ENCODE measurements at regions not wholly inside any gene's neighbourhood (a gene's known extent, or its start where the extent isn't known, plus 50 kb on each side); places are given as distances from the start of the nearest gene placed in this dataset.

DNA sequence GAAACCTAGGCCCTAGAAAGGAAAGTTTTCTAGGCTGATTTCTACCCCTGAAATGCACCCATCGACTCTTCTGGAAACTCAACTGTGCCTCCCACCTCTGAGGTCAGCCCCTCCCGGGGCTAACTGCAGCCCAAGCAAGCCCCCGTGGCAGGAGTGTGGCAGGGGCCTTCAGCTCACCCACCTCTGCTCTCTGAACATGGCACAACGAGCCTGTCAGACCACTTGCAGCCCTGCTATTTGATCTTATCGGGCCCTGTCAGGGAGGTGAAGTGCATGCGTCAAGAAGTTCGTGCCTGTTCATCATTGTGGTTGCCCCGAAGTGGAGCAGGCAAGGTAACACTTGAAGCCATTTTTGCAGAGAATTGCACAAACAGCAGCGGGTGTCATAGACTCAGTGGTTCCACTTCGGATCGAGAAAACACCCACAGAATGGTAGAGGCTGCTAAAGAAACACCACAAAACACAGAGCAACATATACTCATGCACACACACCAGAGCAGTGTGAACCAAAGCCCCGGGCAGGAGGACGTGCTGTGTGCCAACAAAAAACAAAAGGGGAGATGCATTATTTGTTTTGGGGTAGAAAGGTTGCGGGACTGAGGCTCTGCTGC is 262.7 kb downstream of the ETS1 start:
- Histone ChIP-seq H3K27ac (ENCODE audit: low read length) (no peak overlapping the region), H3K4me3 (ENCODE audit: low read depth in 1 of 2, low read length in 2 of 2) (no peak overlapping the region), H3K27me3 (ENCODE audit: low read depth, low read length) (no peaks in the 10 kb centered on the region), H3K4me1 (ENCODE audit: control insufficient read depth in 1 of 2, insufficient read depth in 2 of 2, low read length in 2 of 2) (no peaks in the 10 kb centered on the region), H3K9me3 (ENCODE audit: control insufficient read depth in 1 of 2, low read length in 2 of 2) (no peaks in the 10 kb centered on the region), H3K36me3 (ENCODE audit: control insufficient read depth in 1 of 2, insufficient read depth in 2 of 2, low read length in 2 of 2) (no peaks in the 10 kb centered on the region)

- no peaks in the 10 kb centered on the region for H3K27me3 ChIP-seq (ENCODE audit: low read depth, low read length)
- H3K4me1 ChIP-seq (ENCODE audit: control insufficient read depth in 1 of 2, insufficient read depth in 2 of 2, low read length in 2 of 2) = no peaks in the 10 kb centered on the region
- H3K4me3 ChIP-seq (ENCODE audit: low read depth in 1 of 2, low read length in 2 of 2) = no peak overlapping the region
- no peak overlapping the region for H3K27ac ChIP-seq (ENCODE audit: low read length)
- H3K9me3 ChIP-seq (ENCODE audit: control insufficient read depth in 1 of 2, low read length in 2 of 2) = no peaks in the 10 kb centered on the region
- no peaks in the 10 kb centered on the region for H3K36me3 ChIP-seq (ENCODE audit: control insufficient read depth in 1 of 2, insufficient read depth in 2 of 2, low read length in 2 of 2)
These were observed 263.3 kb downstream of the ETS1 start for GRCh38 chr11:128324051-128324481.

DNA sequence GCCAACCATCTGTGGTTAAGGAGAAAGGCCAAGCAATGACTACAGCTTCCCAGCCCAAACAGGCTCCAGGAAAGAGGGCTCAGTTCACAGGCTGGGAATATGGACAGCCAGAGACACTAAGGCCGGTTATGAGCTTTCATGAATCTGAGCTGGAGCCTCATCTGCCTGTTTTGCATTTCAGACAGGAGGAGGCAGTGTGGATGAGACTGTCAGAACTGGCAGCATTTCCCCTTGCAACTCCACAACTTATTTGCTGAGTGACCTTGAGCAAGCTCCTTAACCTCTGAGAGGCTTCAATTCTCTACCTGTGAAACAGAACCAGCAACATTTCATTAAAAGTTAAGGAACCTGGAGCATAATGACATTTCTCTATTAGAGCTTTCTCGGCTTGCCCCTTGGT is 264.0 kb downstream of the ETS1 start:
- Histone ChIP-seq H3K27ac (ENCODE audit: low read length) (no peak overlapping the region), H3K4me1 (ENCODE audit: control insufficient read depth in 1 of 2, insufficient read depth in 2 of 2, low read length in 2 of 2) (no peaks in the 10 kb centered on the region), H3K27me3 (ENCODE audit: low read depth, low read length) (no peaks in the 10 kb centered on the region), H3K36me3 (ENCODE audit: control insufficient read depth in 1 of 2, insufficient read depth in 2 of 2, low read length in 2 of 2) (no peaks in the 10 kb centered on the region), H3K9me3 (ENCODE audit: control insufficient read depth in 1 of 2, low read length in 2 of 2) (no peaks in the 10 kb centered on the region), H3K4me3 (ENCODE audit: low read depth in 1 of 2, low read length in 2 of 2) (no peak overlapping the region)

DNA sequence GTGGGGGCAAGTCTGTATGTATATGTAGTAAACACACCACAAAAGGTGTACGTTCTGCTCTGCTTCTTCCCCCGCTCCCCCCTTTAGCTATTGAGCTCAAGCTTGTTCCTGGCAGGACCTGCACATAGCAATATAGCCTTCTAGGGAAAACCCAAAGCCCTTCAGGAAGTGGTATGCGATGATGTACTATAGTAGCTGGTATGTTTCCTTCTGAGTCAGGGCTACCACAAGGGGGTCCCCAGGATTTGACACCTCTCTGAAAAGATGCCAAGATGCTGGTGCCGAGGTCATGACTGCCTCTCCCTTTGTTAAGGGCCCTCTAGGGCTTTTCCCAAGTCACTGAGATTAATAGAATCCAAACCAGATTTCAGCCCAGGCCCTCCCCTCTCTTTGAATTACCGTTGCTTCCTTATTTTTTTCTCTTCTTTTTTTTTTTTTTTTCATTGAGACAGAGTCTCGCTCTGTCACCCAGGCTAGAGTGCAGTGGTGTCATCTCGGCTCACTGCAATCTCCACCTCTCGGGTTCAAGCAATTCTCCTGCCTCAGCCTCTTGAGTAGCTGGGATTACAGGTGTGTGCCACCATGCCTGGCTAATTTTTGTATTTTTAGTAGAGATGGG is 268.4 kb downstream of the ETS1 start:
- no peaks in the 10 kb centered on the region for H3K9me3 ChIP-seq (ENCODE audit: control insufficient read depth in 1 of 2, low read length in 2 of 2)
- no peaks in the 10 kb centered on the region for H3K27me3 ChIP-seq (ENCODE audit: low read depth, low read length)
- H3K4me3 ChIP-seq (ENCODE audit: low read depth in 1 of 2, low read length in 2 of 2) = no peak overlapping the region
- no peak overlapping the region for H3K27ac ChIP-seq (ENCODE audit: low read length)
- H3K36me3 ChIP-seq (ENCODE audit: control insufficient read depth in 1 of 2, insufficient read depth in 2 of 2, low read length in 2 of 2) = no peaks in the 10 kb centered on the region
- no peaks in the 10 kb centered on the region for H3K4me1 ChIP-seq (ENCODE audit: control insufficient read depth in 1 of 2, insufficient read depth in 2 of 2, low read length in 2 of 2)

DNA sequence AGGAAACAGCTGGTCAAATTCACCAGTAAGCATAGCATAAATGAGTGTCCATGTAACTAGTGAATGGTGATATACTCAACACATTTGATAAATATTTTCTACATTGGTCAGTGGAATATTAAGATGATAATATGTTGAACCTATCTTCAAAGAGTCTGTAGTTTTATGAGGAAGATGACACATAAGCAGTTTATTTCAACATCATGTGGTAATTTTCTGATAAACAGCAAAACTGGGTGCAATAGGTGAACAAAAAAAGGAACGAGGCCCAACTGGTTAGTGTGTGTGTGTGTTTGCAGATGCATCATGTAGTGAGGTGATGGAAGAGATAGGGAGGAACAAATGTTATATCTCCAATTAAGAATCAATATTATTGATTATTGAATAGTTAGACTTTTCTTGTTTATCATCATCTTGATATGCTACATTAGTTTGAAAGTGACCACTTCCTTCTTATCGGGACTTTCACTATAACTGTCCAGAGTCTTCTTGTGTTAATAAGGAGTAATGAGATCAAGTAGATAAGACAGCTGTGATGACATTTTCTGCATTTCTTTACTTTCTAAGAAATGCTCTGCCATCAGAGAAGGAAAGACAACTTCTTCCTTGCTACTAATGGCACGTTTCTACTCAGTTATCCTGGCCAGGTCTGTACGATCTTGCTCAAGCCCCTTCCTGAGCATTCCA is 270.7 kb downstream of the ETS1 start:
- Histone ChIP-seq H3K4me1 (ENCODE audit: control insufficient read depth in 1 of 2, insufficient read depth in 2 of 2, low read length in 2 of 2) (no peaks in the 10 kb centered on the region), H3K27ac (ENCODE audit: low read length) (no peak overlapping the region), H3K36me3 (ENCODE audit: control insufficient read depth in 1 of 2, insufficient read depth in 2 of 2, low read length in 2 of 2) (no peaks in the 10 kb centered on the region), H3K27me3 (ENCODE audit: low read depth, low read length) (no peaks in the 10 kb centered on the region), H3K4me3 (ENCODE audit: low read depth in 1 of 2, low read length in 2 of 2) (no peak overlapping the region), H3K9me3 (ENCODE audit: control insufficient read depth in 1 of 2, low read length in 2 of 2) (no peaks in the 10 kb centered on the region)

GRCh38 chr11:128315933-128316332 is 271.4 kb downstream of the ETS1 start:
- no peaks in the 10 kb centered on the region for H3K36me3 ChIP-seq (ENCODE audit: control insufficient read depth in 1 of 2, insufficient read depth in 2 of 2, low read length in 2 of 2)

GRCh38 chr11:128313931-128314330 is 273.4 kb downstream of the ETS1 start:
- H3K27me3 ChIP-seq (ENCODE audit: low read depth, low read length) = no peaks in the 10 kb centered on the region
- H3K9me3 ChIP-seq (ENCODE audit: control insufficient read depth in 1 of 2, low read length in 2 of 2) = no peaks in the 10 kb centered on the region
- no peak overlapping the region for H3K27ac ChIP-seq (ENCODE audit: low read length)
- H3K4me1 ChIP-seq (ENCODE audit: control insufficient read depth in 1 of 2, insufficient read depth in 2 of 2, low read length in 2 of 2) = no peaks in the 10 kb centered on the region
- H3K36me3 ChIP-seq (ENCODE audit: control insufficient read depth in 1 of 2, insufficient read depth in 2 of 2, low read length in 2 of 2) = no peaks in the 10 kb centered on the region
- H3K4me3 ChIP-seq (ENCODE audit: low read depth in 1 of 2, low read length in 2 of 2) = no peak overlapping the region

More at GRCh38 chr11:128315933-128316332, 271.4 kb downstream of the ETS1 start:
- Histone ChIP-seq H3K27ac (ENCODE audit: low read length) (no peak overlapping the region), H3K27me3 (ENCODE audit: low read depth, low read length) (no peaks in the 10 kb centered on the region), H3K9me3 (ENCODE audit: control insufficient read depth in 1 of 2, low read length in 2 of 2) (no peaks in the 10 kb centered on the region), H3K4me3 (ENCODE audit: low read depth in 1 of 2, low read length in 2 of 2) (no peak overlapping the region), H3K4me1 (ENCODE audit: control insufficient read depth in 1 of 2, insufficient read depth in 2 of 2, low read length in 2 of 2) (no peaks in the 10 kb centered on the region)

DNA sequence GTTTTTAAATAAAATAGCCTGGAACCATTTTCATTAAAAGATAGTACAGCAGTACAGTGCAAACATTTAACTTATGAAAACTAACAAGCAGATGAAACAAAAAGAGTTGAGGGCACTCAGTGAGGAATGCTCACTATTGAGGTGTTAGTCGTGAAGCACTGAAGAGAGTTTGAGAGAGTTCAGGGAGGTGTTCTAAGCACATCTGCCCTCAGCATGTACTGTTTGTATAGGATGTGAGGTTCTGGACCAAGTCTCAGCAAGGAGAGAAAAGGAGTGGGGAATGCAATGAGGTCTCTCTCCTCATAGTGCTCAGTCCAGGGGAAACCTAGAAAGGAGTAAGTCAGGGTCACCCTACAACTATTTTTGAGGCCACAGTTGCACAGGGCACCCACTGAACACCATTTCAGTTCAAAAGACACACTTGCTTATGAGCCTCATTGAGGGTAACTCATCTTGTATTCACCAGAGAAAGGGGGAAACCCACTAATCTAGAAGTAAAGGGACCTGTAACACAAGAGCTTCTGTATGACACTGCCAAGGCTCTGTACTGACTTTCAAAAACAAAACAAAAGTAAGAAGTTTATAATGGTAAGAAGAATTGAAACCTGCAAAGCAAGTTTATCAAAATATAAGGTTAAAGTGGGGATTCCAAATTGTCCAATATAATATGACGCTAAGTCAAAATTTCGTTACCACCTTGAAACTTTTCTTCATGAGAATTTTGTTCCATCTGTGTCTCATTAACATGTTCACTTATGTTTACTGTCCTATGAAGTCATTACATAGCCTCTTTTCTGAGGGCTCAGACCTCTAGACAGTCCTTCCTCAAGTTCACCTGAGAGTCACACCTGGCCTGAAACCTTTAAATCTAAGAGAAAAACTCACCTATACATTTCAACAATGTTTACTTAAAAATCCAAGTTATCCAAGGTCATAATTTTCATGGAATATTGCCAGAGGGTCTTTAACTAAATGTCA is 275.3 kb downstream of the ETS1 start:
- Histone ChIP-seq H3K4me3 (ENCODE audit: low read depth in 1 of 2, low read length in 2 of 2) (no peak overlapping the region), H3K4me1 (ENCODE audit: control insufficient read depth in 1 of 2, insufficient read depth in 2 of 2, low read length in 2 of 2) (no peaks in the 10 kb centered on the region), H3K27me3 (ENCODE audit: low read depth, low read length) (no peaks in the 10 kb centered on the region), H3K27ac (ENCODE audit: low read length) (no peak overlapping the region), H3K9me3 (ENCODE audit: control insufficient read depth in 1 of 2, low read length in 2 of 2) (no peaks in the 10 kb centered on the region), H3K36me3 (ENCODE audit: control insufficient read depth in 1 of 2, insufficient read depth in 2 of 2, low read length in 2 of 2) (no peaks in the 10 kb centered on the region)

DNA sequence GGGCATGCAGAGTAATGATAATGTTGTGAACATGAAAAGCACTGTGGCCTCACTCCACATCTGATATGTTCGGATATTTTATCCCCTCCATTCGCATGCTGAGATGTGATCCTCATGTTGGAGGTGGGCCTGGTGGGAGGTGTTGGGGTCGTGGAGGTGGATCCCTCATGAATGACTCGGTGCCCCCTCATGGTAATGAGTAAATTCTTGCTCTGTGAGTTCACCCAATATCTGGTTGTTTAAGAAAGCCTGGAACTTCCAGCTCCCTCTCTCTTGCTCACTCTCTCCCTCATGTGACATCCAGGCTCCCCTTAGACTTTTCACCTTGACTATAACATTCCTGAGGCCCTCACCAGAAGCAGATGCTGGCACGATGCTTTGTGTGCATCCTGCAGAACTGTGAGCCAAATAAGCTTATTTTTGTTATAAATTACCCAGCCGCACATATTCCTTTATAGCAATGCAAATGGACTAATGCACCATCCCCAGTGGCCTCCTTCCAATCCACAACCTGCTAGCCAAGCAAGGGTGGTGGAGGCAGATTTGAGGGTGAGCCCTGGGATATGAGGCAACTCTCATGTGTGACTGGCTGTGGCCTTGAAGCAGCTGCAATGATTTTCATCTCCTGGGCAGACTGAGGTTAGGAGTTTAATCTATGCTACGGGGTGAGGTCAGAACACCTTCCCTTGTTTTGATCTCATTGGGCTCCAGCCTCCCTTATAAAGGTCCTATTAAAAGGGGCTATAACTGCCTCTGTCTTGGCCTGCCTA is 276.5 kb downstream of the ETS1 start:
- Histone ChIP-seq H3K4me3 (ENCODE audit: low read depth in 1 of 2, low read length in 2 of 2) (no peak overlapping the region), H3K9me3 (ENCODE audit: control insufficient read depth in 1 of 2, low read length in 2 of 2) (no peaks in the 10 kb centered on the region), H3K27me3 (ENCODE audit: low read depth, low read length) (no peaks in the 10 kb centered on the region), H3K4me1 (ENCODE audit: control insufficient read depth in 1 of 2, insufficient read depth in 2 of 2, low read length in 2 of 2) (no peaks in the 10 kb centered on the region), H3K36me3 (ENCODE audit: control insufficient read depth in 1 of 2, insufficient read depth in 2 of 2, low read length in 2 of 2) (no peaks in the 10 kb centered on the region), H3K27ac (ENCODE audit: low read length) (no peak overlapping the region)

GRCh38 chr11:128310005-128310404 is 277.4 kb downstream of the ETS1 start:
- H3K4me1 ChIP-seq (ENCODE audit: control insufficient read depth in 1 of 2, insufficient read depth in 2 of 2, low read length in 2 of 2) = no peaks in the 10 kb centered on the region
- H3K4me3 ChIP-seq (ENCODE audit: low read depth in 1 of 2, low read length in 2 of 2) = no peak overlapping the region

More at GRCh38 chr11:128310005-128310404, 277.4 kb downstream of the ETS1 start:
- no peaks in the 10 kb centered on the region for H3K9me3 ChIP-seq (ENCODE audit: control insufficient read depth in 1 of 2, low read length in 2 of 2)
- H3K27me3 ChIP-seq (ENCODE audit: low read depth, low read length) = no peaks in the 10 kb centered on the region
- no peak overlapping the region for H3K27ac ChIP-seq (ENCODE audit: low read length)
- H3K36me3 ChIP-seq (ENCODE audit: control insufficient read depth in 1 of 2, insufficient read depth in 2 of 2, low read length in 2 of 2) = no peaks in the 10 kb centered on the region
